ENCODE measurements at regions not wholly inside any gene's neighbourhood (a gene's known extent, or its start where the extent isn't known, plus 50 kb on each side); places are given as distances from the start of the nearest gene placed in this dataset.

GRCh38 chr11:70530629-70531185, 132.4 kb downstream of the CTTN start:
- TF ChIP-seq POLR2A (IDR thresholded peaks at IDR 0.05): no peak
- TF ChIP-seq EP300 (IDR thresholded peaks at IDR 0.05): no peak
- no peak for TF ChIP-seq CTCF (IDR thresholded peaks at IDR 0.05)
